GM12872 (cell line): ENCODE measurements at regions not wholly inside any gene's neighbourhood (a gene's known extent, or its start where the extent isn't known, plus 50 kb on each side); places are given as distances from the start of the nearest gene placed in this dataset.

ENCODE experiments used
- CTCF ChIP-seq: IDR thresholded peaks from 3 replicates; pipeline ENCODE4 v1.5.1; 2011; ENCODE audit warnings: low read depth, mild to moderate bottlenecking, low read length, moderate library complexity; ENCODE audit not compliant: insufficient read depth

DNA sequence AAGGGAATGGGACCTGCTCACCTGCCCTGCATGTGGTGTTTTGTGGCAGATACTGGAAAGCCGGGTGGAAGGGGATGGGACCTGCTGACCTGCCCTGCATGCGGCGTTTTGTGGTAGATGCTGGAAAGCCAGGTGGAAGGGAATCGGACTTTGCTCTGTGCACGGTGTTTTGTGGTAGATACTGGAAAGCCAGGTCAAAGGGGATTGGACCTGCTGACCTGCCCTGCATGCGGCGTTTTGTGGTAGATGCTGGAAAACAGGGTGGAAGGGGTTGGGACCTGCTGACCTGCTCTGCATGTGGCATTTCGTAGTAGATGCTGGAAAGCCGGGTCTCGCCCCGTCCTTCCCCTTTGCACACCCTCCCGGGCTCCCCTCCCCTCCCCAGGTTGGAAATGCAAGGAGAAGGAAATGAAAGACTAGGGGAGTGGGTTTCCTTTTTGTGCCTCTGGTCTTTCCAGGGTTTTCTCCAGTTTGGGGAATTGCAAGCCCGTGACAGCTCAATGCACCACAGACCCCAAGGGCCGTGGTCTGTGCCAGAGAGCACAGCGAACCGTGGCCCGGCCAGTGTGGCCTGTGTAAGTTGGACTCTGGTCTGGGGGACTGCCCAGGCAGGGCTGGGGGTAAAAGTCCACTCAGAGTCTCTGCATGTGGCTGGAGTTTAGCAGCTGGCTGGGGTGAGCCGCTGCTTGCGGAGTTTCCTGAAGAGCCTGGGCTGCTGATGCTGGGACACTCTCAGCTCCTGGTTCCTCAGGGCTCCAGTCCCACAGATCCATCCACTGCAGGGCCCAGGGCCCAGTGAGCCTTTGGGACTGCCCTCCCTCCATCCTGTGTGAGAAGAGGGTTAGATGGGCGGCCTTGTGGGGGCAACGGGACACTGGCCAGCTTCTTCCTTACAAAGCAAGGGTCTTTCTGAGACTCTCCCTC is 105.5 kb downstream of the CRYAA start:
- TF ChIP-seq CTCF: no peak

- TF ChIP-seq CTCF: no peak
Measured at GRCh38 chr21:43273708-43274021, 104.9 kb downstream of the CRYAA start.

- TF ChIP-seq CTCF: no peak
Measured at GRCh38 chr21:43273016-43273707, 104.4 kb downstream of the CRYAA start.

- TF ChIP-seq CTCF: no peak
Measured at GRCh38 chr21:43272591-43272990, 103.8 kb downstream of the CRYAA start.

DNA sequence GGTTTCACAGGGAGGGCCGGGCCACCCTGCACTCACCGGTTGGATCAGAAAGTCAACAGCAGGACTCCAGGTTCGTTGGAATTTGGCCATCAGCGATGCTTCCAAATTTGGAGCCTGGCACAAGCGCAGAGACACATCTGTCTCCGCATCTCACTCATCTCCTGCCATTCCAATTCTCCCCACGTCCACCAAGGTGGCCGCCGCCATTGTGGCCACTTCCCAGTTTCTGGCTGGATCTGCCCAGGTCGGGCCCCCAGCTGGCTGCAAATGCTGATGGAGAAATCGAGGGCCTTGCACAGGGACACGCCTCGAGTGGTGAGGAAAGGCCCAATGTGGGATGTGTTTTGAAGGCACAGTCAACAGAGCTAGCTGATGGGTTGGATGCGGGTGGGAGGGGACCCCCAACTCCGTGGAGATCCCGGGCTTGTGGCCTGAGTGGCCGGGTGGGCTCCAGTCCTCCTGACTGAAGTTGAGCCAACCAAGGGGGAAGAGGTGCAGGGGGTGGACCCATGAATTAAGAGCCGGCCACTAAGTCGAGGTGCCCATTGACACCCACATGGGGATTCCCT is 102.7 kb downstream of the CRYAA start:
- TF ChIP-seq CTCF: no peak

DNA sequence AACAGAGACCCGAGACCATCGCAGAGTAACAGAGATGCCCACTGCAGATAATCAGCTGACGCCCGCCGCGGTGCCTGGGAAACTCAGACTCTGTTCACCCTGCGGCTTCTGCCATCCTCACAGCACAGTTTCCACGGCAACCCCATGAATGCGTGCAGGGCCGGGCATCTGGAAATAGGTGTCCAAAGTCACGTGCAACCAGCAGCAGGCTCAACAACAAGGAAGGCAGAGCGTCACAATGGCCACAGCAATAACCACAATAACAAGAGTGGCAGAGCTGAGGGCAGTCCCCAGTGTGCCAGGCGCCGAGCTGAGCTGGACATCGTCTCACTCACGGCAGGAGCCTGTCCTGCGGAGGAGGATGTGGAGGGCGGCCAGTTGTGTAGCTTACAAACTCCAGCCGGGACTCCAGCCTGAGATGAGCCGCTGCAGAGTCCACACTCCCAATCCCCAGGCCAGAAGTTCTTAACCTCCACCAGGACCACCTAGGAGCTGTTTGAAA is 102.0 kb downstream of the CRYAA start:
- TF ChIP-seq CTCF: no peak
